ENCODE measurements at regions not wholly inside any gene's neighbourhood (a gene's known extent, or its start where the extent isn't known, plus 50 kb on each side); places are given as distances from the start of the nearest gene placed in this dataset.
"Not testable (repeated sequence)": the region's sequence is repeated elsewhere in the genome, so short reads cannot be mapped to it uniquely, and the experiment has no call there.

GRCh38 chr3:98705694-98706093 is 57.4 kb upstream of the ST3GAL6 start:
- DNase-seq, result peak; percentile 27

- DNase-seq, result not testable (repeated sequence)
These were observed 54.5 kb upstream of the ST3GAL6 start for GRCh38 chr3:98708681-98709080.

GRCh38 chr3:98709441-98709840 is 53.7 kb upstream of the ST3GAL6 start:
- no peak for DNase-seq

- DNase-seq, result no peak
These were observed 53.0 kb upstream of the ST3GAL6 start for GRCh38 chr3:98710067-98710659.

DNA sequence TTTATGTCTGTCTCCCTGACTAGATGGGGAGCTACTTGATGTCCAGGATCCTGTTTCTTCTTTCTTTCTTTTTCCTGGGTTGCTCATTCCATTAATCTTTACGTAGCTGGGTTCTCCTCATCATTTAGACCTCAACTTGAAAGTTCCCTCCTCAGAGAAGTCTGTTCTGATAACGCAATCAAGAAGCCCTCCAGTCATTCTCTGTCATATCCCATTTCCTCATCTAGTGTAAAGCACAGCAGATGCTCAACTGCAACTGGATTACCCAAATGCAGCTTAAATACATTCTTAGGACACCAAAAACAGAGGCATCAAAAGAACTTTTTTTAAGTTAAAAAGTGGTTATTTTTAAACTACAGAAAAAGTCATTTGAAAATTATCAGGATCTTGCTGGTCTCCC is 51.7 kb upstream of the ST3GAL6 start:
- no peak for DNase-seq

- no peak for DNase-seq
These were observed 50.4 kb upstream of the ST3GAL6 start for GRCh38 chr3:98712726-98713125.

DNA sequence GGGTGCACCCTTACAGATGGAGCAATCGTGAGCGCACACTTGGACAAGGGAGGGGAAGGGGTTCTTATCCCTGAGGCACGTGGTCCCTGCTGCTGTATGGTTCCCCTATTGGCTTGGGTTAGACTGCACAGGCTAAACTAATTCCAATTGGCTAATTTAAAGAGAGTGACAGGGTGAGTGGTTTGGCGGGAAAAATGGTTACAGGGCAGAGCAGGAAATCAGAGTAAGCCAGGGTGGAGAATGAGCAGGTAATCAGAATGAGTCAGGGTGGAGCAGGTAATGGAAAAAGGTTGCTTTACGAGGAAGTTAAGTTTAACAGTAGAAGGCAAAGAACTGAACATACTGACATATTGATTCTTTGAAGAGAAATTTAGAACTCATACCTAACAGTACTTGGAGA is 49.8 kb upstream of the ST3GAL6 start:
- DNase-seq, result not testable (repeated sequence)

Measured in EL (cell line).